Peyer's patch (tissue), 4 donors: ENCODE measurements at regions not wholly inside any gene's neighbourhood (a gene's known extent, or its start where the extent isn't known, plus 50 kb on each side); places are given as distances from the start of the nearest gene placed in this dataset.

Source experiments
- CTCF ChIP-seq, 6 experiments: fragments of 450-650 bp in 4 of 6; fragments of 200-600 bp in 2 of 6; sonication (generic) in 1 of 6; IDR thresholded peaks; one replicate each; pipeline ENCODE4 v1.5.1; 2017 to 2019; ENCODE audit warnings: antibody characterized with exemption in 6 of 6, mild to moderate bottlenecking in 3 of 6, moderate library complexity in 1 of 6
- POLR2A ChIP-seq, 2 donors: fragments of 450-650 bp; IDR thresholded peaks; one replicate each; pipeline ENCODE4 v1.5.1; 2017; ENCODE audit warnings: antibody characterized with exemption in 2 of 2, mild to moderate bottlenecking in 2 of 2, moderate library complexity in 2 of 2

GRCh38 chr2:103462101-103462500, 700.3 kb downstream of the TMEM182 start:
- TF ChIP-seq POLR2A (IDR thresholded peaks at IDR 0.05): no peak
- TF ChIP-seq CTCF (IDR thresholded peaks at IDR 0.05): no peak
